ENCODE measurements at regions not wholly inside any gene's neighbourhood (a gene's known extent, or its start where the extent isn't known, plus 50 kb on each side); places are given as distances from the start of the nearest gene placed in this dataset.

- no peak for DNase-seq
Measured at GRCh38 chr6:119584088-119584487, 234.5 kb upstream of the MAN1A1 start.

GRCh38 chr6:119581220-119581619 lies 231.7 kb upstream of the MAN1A1 start:
- no peak for DNase-seq

- DNase-seq = no peak
Measured at GRCh38 chr6:119575721-119576120, 226.2 kb upstream of the MAN1A1 start.

- DNase-seq = no peak
Measured at GRCh38 chr6:119568580-119568979, 219.0 kb upstream of the MAN1A1 start.

GRCh38 chr6:119566546-119567260 lies 217.1 kb upstream of the MAN1A1 start:
- DNase-seq = no peak

GRCh38 chr6:119565893-119566292 lies 216.3 kb upstream of the MAN1A1 start:
- DNase-seq = no peak

GRCh38 chr6:119562168-119562567 lies 212.6 kb upstream of the MAN1A1 start:
- DNase-seq = no peak

- DNase-seq = no peak
Measured at GRCh38 chr6:119559586-119559985, 210.0 kb upstream of the MAN1A1 start.

- DNase-seq = no peak
Measured at GRCh38 chr6:119557239-119557638, 207.7 kb upstream of the MAN1A1 start.

- no peak for DNase-seq
Measured at GRCh38 chr6:119552021-119552420, 202.5 kb upstream of the MAN1A1 start.

- no peak for DNase-seq
Measured at GRCh38 chr6:119547024-119547423, 197.5 kb upstream of the MAN1A1 start.

GRCh38 chr6:119545245-119545644 lies 195.7 kb upstream of the MAN1A1 start:
- DNase-seq = no peak

GRCh38 chr6:119544325-119545175 lies 195.0 kb upstream of the MAN1A1 start:
- DNase-seq = no peak

GRCh38 chr6:119543332-119543731 lies 193.8 kb upstream of the MAN1A1 start:
- DNase-seq = no peak

- no peak for DNase-seq
Measured at GRCh38 chr6:119542037-119542436, 192.5 kb upstream of the MAN1A1 start.

- DNase-seq = no peak
Measured at GRCh38 chr6:119541132-119541905, 191.8 kb upstream of the MAN1A1 start.

- no peak for DNase-seq
Measured at GRCh38 chr6:119540417-119540816, 190.9 kb upstream of the MAN1A1 start.

- DNase-seq = no peak
Measured at GRCh38 chr6:119539066-119539746, 189.6 kb upstream of the MAN1A1 start.

- DNase-seq = no peak
Measured at GRCh38 chr6:119536666-119537065, 187.1 kb upstream of the MAN1A1 start.

GRCh38 chr6:119535332-119535731 lies 185.8 kb upstream of the MAN1A1 start:
- no peak for DNase-seq

GRCh38 chr6:119533603-119534279 lies 184.2 kb upstream of the MAN1A1 start:
- no peak for DNase-seq

GRCh38 chr6:119527231-119527578 lies 177.6 kb upstream of the MAN1A1 start:
- DNase-seq = no peak

All from DMS79 (cell line).